ENCODE measurements at regions not wholly inside any gene's neighbourhood (a gene's known extent, or its start where the extent isn't known, plus 50 kb on each side); places are given as distances from the start of the nearest gene placed in this dataset.

GRCh38 chr14:60356906-60357550 is 108.0 kb downstream of the PPM1A start:
- TF ChIP-seq CTCF (IDR thresholded peaks at IDR 0.05) (no peak), POLR2A (IDR thresholded peaks at IDR 0.05) (no peak)

Measured in uterus (tissue), 2 donors.